ENCODE measurements at regions not wholly inside any gene's neighbourhood (a gene's known extent, or its start where the extent isn't known, plus 50 kb on each side); places are given as distances from the start of the nearest gene placed in this dataset.
"Not testable (repeated sequence)": the region's sequence is repeated elsewhere in the genome, so short reads cannot be mapped to it uniquely, and the experiment has no call there.

GRCh38 chr13:103517066-103517767 lies 451.0 kb upstream of the SLC10A2 start:
- DNase-seq = no peak

GRCh38 chr13:103516015-103516795 lies 450.0 kb upstream of the SLC10A2 start:
- no peak for DNase-seq

- no peak for DNase-seq
These were observed 449.2 kb upstream of the SLC10A2 start for GRCh38 chr13:103515410-103515809.

GRCh38 chr13:103514619-103515018 lies 448.4 kb upstream of the SLC10A2 start:
- no peak for DNase-seq

GRCh38 chr13:103514188-103514587 lies 448.0 kb upstream of the SLC10A2 start:
- no peak for DNase-seq

- no peak for DNase-seq
These were observed 443.9 kb upstream of the SLC10A2 start for GRCh38 chr13:103510007-103510535.

GRCh38 chr13:103497404-103497803 lies 431.2 kb upstream of the SLC10A2 start:
- DNase-seq = no peak

GRCh38 chr13:103487841-103488240 lies 421.6 kb upstream of the SLC10A2 start:
- no peak for DNase-seq

- no peak for DNase-seq
These were observed 406.9 kb upstream of the SLC10A2 start for GRCh38 chr13:103473081-103473480.

GRCh38 chr13:103471896-103472295 lies 405.7 kb upstream of the SLC10A2 start:
- no peak for DNase-seq

GRCh38 chr13:103469771-103470170 lies 403.6 kb upstream of the SLC10A2 start:
- no peak for DNase-seq

- DNase-seq = no peak
These were observed 400.5 kb upstream of the SLC10A2 start for GRCh38 chr13:103466761-103467160.

- DNase-seq = not testable (repeated sequence)
These were observed 394.0 kb upstream of the SLC10A2 start for GRCh38 chr13:103460246-103460645.

GRCh38 chr13:103457050-103457449 lies 390.8 kb upstream of the SLC10A2 start:
- DNase-seq = not testable (repeated sequence)

- DNase-seq = no peak
These were observed 385.4 kb upstream of the SLC10A2 start for GRCh38 chr13:103451656-103452055.

GRCh38 chr13:103443604-103444003 lies 377.4 kb upstream of the SLC10A2 start:
- DNase-seq = no peak

GRCh38 chr13:103437651-103438050 lies 371.4 kb upstream of the SLC10A2 start:
- DNase-seq = no peak

GRCh38 chr13:103436057-103436654 lies 369.9 kb upstream of the SLC10A2 start:
- DNase-seq = no peak

- no peak for DNase-seq
These were observed 365.6 kb upstream of the SLC10A2 start for GRCh38 chr13:103431856-103432255.

- no peak for DNase-seq
These were observed 364.2 kb upstream of the SLC10A2 start for GRCh38 chr13:103430368-103430767.

GRCh38 chr13:103410002-103410401 lies 343.8 kb upstream of the SLC10A2 start:
- DNase-seq = no peak

GRCh38 chr13:103406967-103407366 lies 340.8 kb upstream of the SLC10A2 start:
- DNase-seq = no peak

- DNase-seq = no peak
These were observed 339.1 kb upstream of the SLC10A2 start for GRCh38 chr13:103405297-103405696.

- no peak for DNase-seq
These were observed 337.6 kb upstream of the SLC10A2 start for GRCh38 chr13:103403814-103404213.

Measured in MV-4-11 (cell line).